IMR-90 (cell line): ENCODE measurements at regions not wholly inside any gene's neighbourhood (a gene's known extent, or its start where the extent isn't known, plus 50 kb on each side); places are given as distances from the start of the nearest gene placed in this dataset.
"Not testable (repeated sequence)": the region's sequence is repeated elsewhere in the genome, so short reads cannot be mapped to it uniquely, and the experiment has no call there.

Source experiments
- ATAC-seq: fragments of 200-7000 bp; cut with Tn5 transposase; 2 replicates; pipeline ENCODE4 v1.9.1; 2020; ENCODE audit warnings: low read depth, mild to moderate bottlenecking, moderate library complexity
- BruUV-seq: library from RNA; stranded (reverse); fragments of 400-500 nt; replicated peaks from 2 replicates; lab custom pipeline; 2021; lab: Mats Ljungman, UMichigan
- CTCF ChIA-PET: fragments of 300-600 bp; formaldehyde crosslinking; extraction: SDS; loops from one replicate; lab custom pipeline; 2021; ENCODE audit warnings: antibody characterized with exemption; lab: Yijun Ruan, JAX
- POLR2A ChIA-PET: fragments of 300-600 bp; sonication (Branson Sonifier 250); formaldehyde crosslinking; loops from one replicate; lab custom pipeline; 2022; ENCODE audit warnings: antibody characterized with exemption; ENCODE audit not compliant: unreplicated experiment; lab: Charles Lee
- DNase-seq: peaks from one replicate; pipeline ENCODE4 v3.0.0; 2013
- H2AFZ ChIP-seq: replicated peaks from 2 replicates; pipeline ENCODE3; 2013; ENCODE audit warnings: low read length, mild to moderate bottlenecking; ENCODE audit not compliant: poor library complexity
- H2AK5ac ChIP-seq: 2 replicates; pipeline ENCODE4 v1.6.1; 2013; ENCODE audit warnings: low read depth, low read length, inconsistent platforms
- H2AK9ac ChIP-seq: replicated peaks from 2 replicates; pipeline ENCODE3; 2013; ENCODE audit warnings: mild to moderate bottlenecking, low read depth, low read length, moderate library complexity; ENCODE audit not compliant: poor library complexity
- H2BK120ac ChIP-seq: 2 replicates; pipeline ENCODE4 v1.6.1; 2013; ENCODE audit warnings: low read depth, low read length, inconsistent platforms
- H2BK15ac ChIP-seq: 3 replicates; pipeline ENCODE4 v1.6.1; 2013; ENCODE audit warnings: low read depth, low read length, inconsistent platforms
- H2BK20ac ChIP-seq: 2 replicates; pipeline ENCODE4 v1.6.1; 2013; ENCODE audit warnings: low read depth, mild to moderate bottlenecking, inconsistent platforms, low read length, moderate library complexity
- H2BK5ac ChIP-seq: 2 replicates; pipeline ENCODE4 v1.6.1; 2013; ENCODE audit warnings: mild to moderate bottlenecking, low read depth, low read length, inconsistent platforms; ENCODE audit not compliant: poor library complexity, severe bottlenecking
- H3K14ac ChIP-seq: replicated peaks from 2 replicates; pipeline ENCODE4 v1.6.1; 2013; ENCODE audit warnings: low read depth, low read length, inconsistent platforms
- H3K18ac ChIP-seq: 2 replicates; pipeline ENCODE4 v1.6.1; 2013; ENCODE audit warnings: low read depth, low read length, control low read depth
- H3K23ac ChIP-seq: 2 replicates; pipeline ENCODE4 v1.6.1; 2013; ENCODE audit warnings: low read depth, low read length, inconsistent platforms
- H3K27ac ChIP-seq: 2 replicates; pipeline ENCODE4 v1.5.1; 2013; ENCODE audit warnings: mild to moderate bottlenecking, control low read depth, low read length; ENCODE audit not compliant: insufficient read depth
- H3K27me3 ChIP-seq: 2 replicates; pipeline ENCODE4 v1.6.1; 2013; ENCODE audit warnings: low read length; ENCODE audit not compliant: control insufficient read depth, insufficient read depth
- H3K36me3 ChIP-seq: 2 replicates; pipeline ENCODE4 v1.6.1; 2013; ENCODE audit warnings: low read length, mixed read lengths; ENCODE audit not compliant: control insufficient read depth, insufficient read depth
- H3K4ac ChIP-seq: 2 replicates; pipeline ENCODE4 v1.6.1; 2013; ENCODE audit warnings: low read depth, low read length, inconsistent platforms
- H3K4me1 ChIP-seq: 2 replicates; pipeline ENCODE4 v1.6.1; 2013; ENCODE audit warnings: low read length, mixed read lengths; ENCODE audit not compliant: control insufficient read depth, insufficient read depth
- H3K4me2 ChIP-seq: 2 replicates; pipeline ENCODE4 v1.6.1; 2013; ENCODE audit warnings: low read depth, mild to moderate bottlenecking, control low read depth, low read length, moderate library complexity
- H3K4me3 ChIP-seq: 2 replicates; pipeline ENCODE4 v1.5.1; 2013; ENCODE audit warnings: low read depth, mild to moderate bottlenecking, control low read depth, low read length, moderate library complexity; ENCODE audit not compliant: insufficient read depth
- H3K56ac ChIP-seq: 2 replicates; pipeline ENCODE4 v1.6.1; 2013; ENCODE audit warnings: low read length, inconsistent platforms; ENCODE audit not compliant: insufficient read depth; ENCODE audit errors: extremely low read depth
- H3K79me1 ChIP-seq, 2 experiments: 2 replicates each; pipeline ENCODE4 v1.6.1; 2013; ENCODE audit warnings: low read length in 2 of 2, inconsistent platforms in 1 of 2, low read depth in 1 of 2
- H3K9ac ChIP-seq: 2 replicates; pipeline ENCODE4 v1.6.1; 2013; ENCODE audit warnings: low read depth, low read length, control low read depth
- H3K9me1 ChIP-seq: 2 replicates; pipeline ENCODE4 v1.6.1; 2013; ENCODE audit warnings: low read length, inconsistent platforms; ENCODE audit not compliant: insufficient read depth
- H3K9me3 ChIP-seq: 2 replicates; pipeline ENCODE4 v1.6.1; 2013; ENCODE audit warnings: low read length; ENCODE audit not compliant: control insufficient read depth, insufficient read depth
- H4K20me1 ChIP-seq: 2 replicates; pipeline ENCODE4 v1.6.1; 2013; ENCODE audit warnings: low read length, inconsistent platforms; ENCODE audit not compliant: insufficient read depth
- H4K5ac ChIP-seq: 2 replicates; pipeline ENCODE4 v1.6.1; 2013; ENCODE audit warnings: mild to moderate bottlenecking, low read depth, low read length, control low read depth
- H4K8ac ChIP-seq, 2 experiments: 2 replicates each; pipeline ENCODE4 v1.6.1; 2013; ENCODE audit warnings: low read depth in 2 of 2, low read length in 2 of 2, control low read depth in 1 of 2, inconsistent platforms in 1 of 2
- H4K91ac ChIP-seq: 2 replicates; pipeline ENCODE4 v1.6.1; 2013; ENCODE audit warnings: low read depth, low read length, inconsistent platforms; ENCODE audit not compliant: insufficient read depth
- BHLHE40 ChIP-seq: fragments of 150-350 bp; IDR thresholded peaks from 2 replicates; pipeline ENCODE4 v1.6.1; 2016; ENCODE audit warnings: mild to moderate bottlenecking, low read depth, low read length
- FOS ChIP-seq: fragments of 150-350 bp; IDR thresholded peaks from 2 replicates; pipeline ENCODE4 v1.6.1; 2016; ENCODE audit warnings: low read depth, low read length
- NFE2L2 ChIP-seq: fragments of 150-350 bp; IDR thresholded peaks from 2 replicates; pipeline ENCODE4 v1.6.1; 2016; ENCODE audit warnings: low read depth, mild to moderate bottlenecking, low read length
- RAD21 ChIP-seq: IDR thresholded peaks from 2 replicates; pipeline ENCODE4 v1.6.1; 2012; ENCODE audit warnings: low read length, improper control_type of control experiment
- RCOR1 ChIP-seq: IDR thresholded peaks from 2 replicates; pipeline ENCODE4 v1.6.1; 2012; ENCODE audit warnings: mild to moderate bottlenecking, low read length, improper control_type of control experiment; ENCODE audit not compliant: insufficient replicate concordance
- RFX5 ChIP-seq: IDR thresholded peaks from 2 replicates; pipeline ENCODE4 v1.8.0; 2012; ENCODE audit warnings: low read depth, mild to moderate bottlenecking, low read length, moderate library complexity
- WGBS, 2 experiments: methylation state at CpG; one replicate each; pipeline versions ENCODE4 v1.1.5 to v1.1.7; 2013; ENCODE audit warnings: missing lambda C conversion rate in 2 of 2; ENCODE audit not compliant: insufficient read length in 1 of 2; ENCODE audit errors: extremely low coverage in 2 of 2; 5-methylcytosine and 5-hydroxymethylcytosine counted together
- dilution Hi-C: fragments of 300-500 bp; cut with HindIII; formaldehyde crosslinking; loops from one replicate; pipeline ENCODE4 v1.14.3; 2018; ENCODE audit warnings: low sequenced_read_pairs; ENCODE audit not compliant: unreplicated experiment
- in situ Hi-C: fragments of 300-500 bp; cut with MboI; formaldehyde crosslinking; loops from 3 replicates; pipeline ENCODE4 v1.14.3; 2019; ENCODE audit warnings: low sequenced_read_pairs, inconsistent platforms, mixed read lengths
- intact Hi-C: fragments of 100-400 bp; cut with micrococcal nuclease; formaldehyde crosslinking; loops from 2 replicates; pipeline ENCODE4 v1.10.0; 2022
- TF ChIP-seq, protein P1 (sequence below): conservative IDR thresholded peaks from 2 replicates; pipeline ENCODE4 v1.5.1; 2012; ENCODE audit warnings: mild to moderate bottlenecking, low read depth, low read length, improper control_type of control experiment

DNA sequence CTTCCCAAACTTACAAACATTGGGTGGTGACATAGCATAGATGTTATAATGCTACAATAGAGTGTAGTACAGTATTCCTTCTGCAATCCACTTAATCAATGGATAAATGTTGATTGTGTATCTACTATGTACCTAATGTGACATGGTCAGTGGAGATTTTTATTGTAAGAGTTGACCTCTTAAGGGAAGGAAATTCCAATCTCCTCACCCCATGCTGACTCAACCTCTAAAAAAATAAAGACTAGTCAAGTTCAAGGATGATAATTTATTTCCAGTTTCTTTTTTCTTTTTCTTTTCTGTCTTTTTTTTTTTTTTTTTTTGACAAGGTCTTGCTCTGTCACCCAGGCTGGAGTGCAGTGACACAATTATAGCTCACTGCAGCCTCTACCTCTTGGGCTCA lies 206.5 kb upstream of the STS start:
- no peak overlapping the region for H3K4ac ChIP-seq
- H3K27ac ChIP-seq = no peak overlapping the region
- CTCF ChIA-PET = no interaction called here
- H4K5ac ChIP-seq = no peak overlapping the region
- TF ChIP-seq RFX5 (no peak), FOS (no peak), BHLHE40 (no peak), RCOR1 (no peak), RAD21 (no peak), NFE2L2 (no peak)
- TF ChIP-seq, protein P1, sequence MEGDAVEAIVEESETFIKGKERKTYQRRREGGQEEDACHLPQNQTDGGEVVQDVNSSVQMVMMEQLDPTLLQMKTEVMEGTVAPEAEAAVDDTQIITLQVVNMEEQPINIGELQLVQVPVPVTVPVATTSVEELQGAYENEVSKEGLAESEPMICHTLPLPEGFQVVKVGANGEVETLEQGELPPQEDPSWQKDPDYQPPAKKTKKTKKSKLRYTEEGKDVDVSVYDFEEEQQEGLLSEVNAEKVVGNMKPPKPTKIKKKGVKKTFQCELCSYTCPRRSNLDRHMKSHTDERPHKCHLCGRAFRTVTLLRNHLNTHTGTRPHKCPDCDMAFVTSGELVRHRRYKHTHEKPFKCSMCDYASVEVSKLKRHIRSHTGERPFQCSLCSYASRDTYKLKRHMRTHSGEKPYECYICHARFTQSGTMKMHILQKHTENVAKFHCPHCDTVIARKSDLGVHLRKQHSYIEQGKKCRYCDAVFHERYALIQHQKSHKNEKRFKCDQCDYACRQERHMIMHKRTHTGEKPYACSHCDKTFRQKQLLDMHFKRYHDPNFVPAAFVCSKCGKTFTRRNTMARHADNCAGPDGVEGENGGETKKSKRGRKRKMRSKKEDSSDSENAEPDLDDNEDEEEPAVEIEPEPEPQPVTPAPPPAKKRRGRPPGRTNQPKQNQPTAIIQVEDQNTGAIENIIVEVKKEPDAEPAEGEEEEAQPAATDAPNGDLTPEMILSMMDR = no peak
- H3K9me1 ChIP-seq = no peaks in the 10 kb centered on the region
- no peak overlapping the region for H2AK5ac ChIP-seq
- no peak overlapping the region for H4K8ac ChIP-seq
- no peaks in the 10 kb centered on the region for H3K27me3 ChIP-seq
- no peak overlapping the region for H2BK5ac ChIP-seq
- no peaks in the 10 kb centered on the region; the same call in 1 of the 2 replicates for H3K9me3 ChIP-seq
- dilution Hi-C loops = no loop called here
- no peak overlapping the region for H3K14ac ChIP-seq
- H3K4me2 ChIP-seq = no peak overlapping the region
- H3K36me3 ChIP-seq = no peaks in the 10 kb centered on the region
- H3K18ac ChIP-seq = no peak overlapping the region
- intact Hi-C loops = no loop called here
- no peak overlapping the region for H2BK120ac ChIP-seq
- in situ Hi-C loops = no loop called here
- no peak overlapping the region for H2BK15ac ChIP-seq
- H4K91ac ChIP-seq = no peak overlapping the region
- POLR2A ChIA-PET = no interaction called here
- DNase-seq (peak; percentile 8), ATAC-seq (no peak; the same call in 1 of the 2 replicates)
- no peak overlapping the region for H3K23ac ChIP-seq
- no TSS peak for BruUV-seq
- H2BK20ac ChIP-seq = no peak overlapping the region
- no peak overlapping the region for H2AFZ ChIP-seq
- no peaks in the 10 kb centered on the region for H3K4me1 ChIP-seq
- H3K4me3 ChIP-seq = no peak overlapping the region
- no peaks in the 10 kb centered on the region for H4K20me1 ChIP-seq
- no peak overlapping the region for H3K9ac ChIP-seq
- H3K79me1 ChIP-seq = no peaks in the 10 kb centered on the region
- no peak overlapping the region for H2AK9ac ChIP-seq
- no peak overlapping the region for H3K56ac ChIP-seq

DNA sequence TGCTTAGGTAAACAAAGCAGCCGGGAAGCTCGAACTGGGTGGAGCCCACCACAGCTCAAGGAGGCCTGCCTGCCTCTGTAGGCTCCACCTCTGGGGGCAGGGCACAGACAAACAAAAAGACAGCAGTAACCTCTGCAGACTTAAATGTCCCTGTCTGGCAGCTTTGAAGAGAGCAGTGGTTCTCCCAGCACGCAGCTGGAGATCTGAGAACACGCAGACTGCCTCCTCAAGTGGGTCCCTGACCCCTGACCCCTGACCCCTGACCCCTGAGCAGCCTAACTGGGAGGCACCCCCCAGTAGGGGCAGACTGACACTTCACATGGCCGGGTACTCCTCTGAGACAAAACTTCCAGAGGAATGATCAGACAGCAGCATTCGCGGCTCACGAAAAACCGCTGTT lies 214.6 kb upstream of the STS start:
- BruUV-seq, H3K9ac ChIP-seq, H3K9me1 ChIP-seq, H2BK20ac ChIP-seq, H3K4me3 ChIP-seq, intact Hi-C loops, H3K4me2 ChIP-seq, H4K5ac ChIP-seq, H4K91ac ChIP-seq, H2AK5ac ChIP-seq, in situ Hi-C loops, DNase-seq, H4K8ac ChIP-seq, H3K4ac ChIP-seq, H3K56ac ChIP-seq, CTCF ChIA-PET, H3K4me1 ChIP-seq, H3K79me1 ChIP-seq, POLR2A ChIA-PET, H2BK120ac ChIP-seq, H2BK5ac ChIP-seq, ATAC-seq, H2AFZ ChIP-seq, H3K14ac ChIP-seq, H4K20me1 ChIP-seq, H3K36me3 ChIP-seq, H3K27me3 ChIP-seq, H3K9me3 ChIP-seq, dilution Hi-C loops, H3K18ac ChIP-seq, H2AK9ac ChIP-seq, H3K23ac ChIP-seq, H2BK15ac ChIP-seq, H3K27ac ChIP-seq: not testable (repeated sequence)
- no CpG with 5 or more reads among the region's 9 CpGs for WGBS, 2 experiments
